Naive thymus-derived CD4-positive, alpha-beta T cell (primary cell): ENCODE measurements at regions not wholly inside any gene's neighbourhood (a gene's known extent, or its start where the extent isn't known, plus 50 kb on each side); places are given as distances from the start of the nearest gene placed in this dataset.

Experiments used
- ATAC-seq: fragments of 150-1000 bp; cut with Tn5 transposase; 2 replicates; pipeline ENCODE4 v1.10.0; 2021; ENCODE audit warnings: mild to moderate bottlenecking, moderate library complexity
- CTCF ChIA-PET: fragments of 350-600 bp; sonication (Branson Sonifier 250); formaldehyde crosslinking; loops from one replicate; lab custom pipeline; 2021; ENCODE audit warnings: antibody characterized with exemption; lab: Charles Lee
- POLR2A ChIA-PET: fragments of 350-600 bp; sonication (Branson Sonifier 250); formaldehyde crosslinking; loops from one replicate; lab custom pipeline; 2021; ENCODE audit warnings: antibody characterized with exemption, inconsistent platforms; lab: Charles Lee
- DNase-seq, 9 donors: peaks; one replicate each; pipeline versions ENCODE4 v3.0.0 to v3.0.0-alpha.2; 2020 to 2022; ENCODE audit warnings: mixed read lengths in 1 of 9
- H3K27ac ChIP-seq: one replicate; pipeline ENCODE4 v1.7.0; 2013; ENCODE audit warnings: mild to moderate bottlenecking, low read depth, low read length, moderate library complexity
- H3K27me3 ChIP-seq, 2 donors: one replicate each; pipeline ENCODE4 v1.7.0; 2013; ENCODE audit warnings: low read length in 2 of 2, mild to moderate bottlenecking in 2 of 2, moderate library complexity in 2 of 2; ENCODE audit not compliant: control insufficient read depth in 2 of 2, insufficient read depth in 2 of 2
- H3K36me3 ChIP-seq, 3 experiments: 1 replicate in 2 of 3; 2 replicates in 1 of 3; pipeline ENCODE4 v1.7.0; 2013; ENCODE audit warnings: low read length in 3 of 3, mild to moderate bottlenecking in 3 of 3, moderate library complexity in 1 of 3; ENCODE audit not compliant: insufficient read depth in 3 of 3, control insufficient read depth in 2 of 3
- H3K4me1 ChIP-seq, 2 donors: one replicate each; pipeline ENCODE4 v1.7.0; 2013; ENCODE audit warnings: low read length in 2 of 2, mild to moderate bottlenecking in 2 of 2, moderate library complexity in 1 of 2; ENCODE audit not compliant: control insufficient read depth in 2 of 2, insufficient read depth in 2 of 2
- H3K4me3 ChIP-seq: 2 replicates; pipeline ENCODE4 v1.7.0; 2013; ENCODE audit warnings: mild to moderate bottlenecking, low read length
- H3K9me3 ChIP-seq, 3 experiments: 1 replicate in 2 of 3; 2 replicates in 1 of 3; pipeline ENCODE4 v1.7.0; 2013; ENCODE audit warnings: low read length in 3 of 3; ENCODE audit not compliant: control insufficient read depth in 2 of 3
- H3K27ac Mint-ChIP-seq, 9 donors: one replicate each; pipeline ENCODE4 v1.8.0; 2020 to 2022; ENCODE audit warnings: mixed read lengths in 9 of 9, mild to moderate bottlenecking in 8 of 9, moderate library complexity in 5 of 9, inconsistent platforms in 2 of 9
- H3K27me3 Mint-ChIP-seq, 5 donors: one replicate each; pipeline ENCODE4 v1.8.0; 2021 to 2022; ENCODE audit warnings: mixed read lengths in 5 of 5, mild to moderate bottlenecking in 1 of 5
- H3K36me3 Mint-ChIP-seq, 5 donors: one replicate each; pipeline ENCODE4 v1.8.0; 2020 to 2022; ENCODE audit warnings: mixed read lengths in 5 of 5, mild to moderate bottlenecking in 3 of 5, inconsistent platforms in 1 of 5
- H3K4me1 Mint-ChIP-seq, 7 donors: one replicate each; pipeline ENCODE4 v1.8.0; 2020 to 2022; ENCODE audit warnings: mixed read lengths in 7 of 7, mild to moderate bottlenecking in 3 of 7, inconsistent platforms in 1 of 7
- H3K4me3 Mint-ChIP-seq, 10 donors: one replicate each; pipeline ENCODE4 v1.8.0; 2020 to 2022; ENCODE audit warnings: mild to moderate bottlenecking in 10 of 10, mixed read lengths in 10 of 10, moderate library complexity in 6 of 10, inconsistent platforms in 2 of 10
- H3K9me3 Mint-ChIP-seq, 11 donors: one replicate each; pipeline ENCODE4 v1.8.0; 2020 to 2022; ENCODE audit warnings: mixed read lengths in 11 of 11, mild to moderate bottlenecking in 4 of 11, inconsistent platforms in 1 of 11, moderate library complexity in 1 of 11
- intact Hi-C, 2 donors: fragments of 100-400 bp; cut with micrococcal nuclease; formaldehyde crosslinking; loops; one replicate each; pipeline ENCODE4 v1.15.1; 2023

DNA sequence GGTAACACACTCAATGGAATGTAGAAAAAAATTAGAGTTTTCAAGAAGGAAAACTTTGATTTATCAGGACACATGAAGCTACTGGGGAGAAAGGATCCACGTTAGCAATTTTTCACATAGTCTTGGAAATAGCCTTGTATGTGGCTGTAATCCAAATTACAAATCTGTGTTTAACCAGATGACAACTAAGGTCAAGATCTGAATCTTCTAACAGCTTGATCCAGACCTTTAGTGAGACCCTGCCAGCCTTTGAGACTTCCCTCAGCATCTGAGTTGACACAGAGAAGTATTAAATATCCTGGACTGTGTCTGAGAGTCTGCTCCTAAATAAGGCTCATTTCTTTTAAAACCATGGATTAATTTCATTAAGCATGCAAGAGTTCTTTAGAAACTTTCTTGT lies 135.9 kb upstream of the KCNK2 start:
- POLR2A ChIA-PET, result no interaction called here
- no peaks in the 10 kb centered on the region for H3K9me3 ChIP-seq
- CTCF ChIA-PET, result no interaction called here
- intact Hi-C loops, result no loop called here
- ATAC-seq (no peak), DNase-seq (no peak)
- Mint-ChIP-seq H3K27ac (no peak overlapping the region), H3K27me3 (peaks cover 0 to 26% (median 4%) of the 10 kb centered on the region in 5 donors), H3K4me3 (no peak overlapping the region), H3K4me1 (no peaks in the 10 kb centered on the region), H3K9me3 (no peaks in the 10 kb centered on the region), H3K36me3 (no peaks in the 10 kb centered on the region)
- H3K36me3 ChIP-seq, result no peaks in the 10 kb centered on the region
- no peaks in the 10 kb centered on the region for H3K27me3 ChIP-seq
- H3K4me3 ChIP-seq, result no peak overlapping the region
- no peak overlapping the region for H3K27ac ChIP-seq
- no peaks in the 10 kb centered on the region for H3K4me1 ChIP-seq

DNA sequence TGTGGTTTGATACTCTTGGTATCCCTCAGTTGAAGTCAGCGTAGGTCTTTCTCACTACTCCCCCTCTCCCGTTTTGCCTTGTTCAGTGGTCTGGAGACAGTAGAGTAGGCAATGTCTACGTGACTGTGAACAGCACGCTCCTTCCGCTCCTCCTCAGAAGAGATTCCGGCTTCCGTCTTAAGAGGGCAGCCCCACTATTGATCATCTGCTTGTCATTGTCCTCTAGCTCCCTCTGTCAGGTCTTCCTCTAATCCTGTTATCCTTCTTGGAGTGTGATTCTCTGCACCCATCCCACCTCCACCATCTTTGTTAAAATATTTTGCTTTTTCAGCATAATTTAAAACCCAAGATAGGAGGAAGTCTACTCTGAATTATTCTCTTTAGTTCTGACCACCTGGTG lies 129.9 kb upstream of the KCNK2 start:
- Mint-ChIP-seq H3K4me1 (no peaks in the 10 kb centered on the region), H3K9me3 (no peaks in the 10 kb centered on the region), H3K27me3 (peaks cover 0 to 35% (median 13%) of the 10 kb centered on the region in 5 donors), H3K4me3 (no peak overlapping the region), H3K36me3 (no peaks in the 10 kb centered on the region), H3K27ac (no peak overlapping the region)
- no peak for DNase-seq
- CTCF ChIA-PET, result no interaction called here
- POLR2A ChIA-PET, result no interaction called here
- ATAC-seq, result no peak
- no peak overlapping the region for H3K4me3 ChIP-seq
- H3K9me3 ChIP-seq, result no peaks in the 10 kb centered on the region
- H3K36me3 ChIP-seq, result no peaks in the 10 kb centered on the region
- H3K4me1 ChIP-seq, result no peaks in the 10 kb centered on the region
- intact Hi-C loops, result no loop called here
- no peak overlapping the region for H3K27ac ChIP-seq
- H3K27me3 ChIP-seq, result no peaks in the 10 kb centered on the region

DNA sequence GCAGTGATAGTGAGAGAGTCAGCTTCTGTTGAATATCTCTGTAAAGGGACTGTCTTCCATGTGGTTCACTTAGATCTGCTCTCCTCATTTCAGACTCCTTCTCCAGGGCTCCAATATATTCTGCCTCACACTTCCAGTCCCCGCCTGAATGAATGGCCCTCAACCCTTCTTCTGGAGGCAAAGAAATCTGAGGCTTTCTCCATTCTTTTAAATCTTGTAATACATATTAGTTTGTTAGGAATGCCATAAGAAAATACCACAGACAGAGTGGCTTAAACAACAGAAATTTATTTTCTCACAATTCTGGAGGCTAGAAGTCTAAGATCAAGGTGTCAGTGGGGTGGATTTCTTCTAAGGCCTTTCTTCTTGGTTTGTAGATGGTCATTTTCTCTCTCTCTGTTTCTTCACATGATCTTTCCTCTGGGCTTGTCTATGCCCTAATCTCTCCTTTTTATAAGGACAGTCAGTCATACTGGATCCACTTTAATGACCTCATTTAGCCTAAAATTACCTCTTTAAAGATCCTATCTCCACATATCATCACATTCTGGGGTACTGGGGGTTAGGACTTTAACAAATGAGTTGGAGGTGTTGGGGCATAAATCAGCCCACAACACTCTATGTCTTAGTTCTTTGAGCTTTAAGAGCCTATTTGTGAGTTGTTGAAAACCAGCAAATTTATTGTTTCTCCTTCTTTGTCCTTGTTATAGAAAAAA lies 128.5 kb upstream of the KCNK2 start:
- ATAC-seq (no peak), DNase-seq (no peak)
- Histone ChIP-seq H3K36me3 (no peaks in the 10 kb centered on the region), H3K27ac (no peak overlapping the region), H3K27me3 (no peaks in the 10 kb centered on the region), H3K9me3 (no peaks in the 10 kb centered on the region), H3K4me1 (no peaks in the 10 kb centered on the region), H3K4me3 (no peak overlapping the region)
- ChIA-PET POLR2A (no interaction called here), CTCF (no interaction called here)
- Mint-ChIP-seq H3K4me1 (no peaks in the 10 kb centered on the region), H3K27ac (no peak overlapping the region), H3K9me3 (no peaks in the 10 kb centered on the region), H3K36me3 (no peaks in the 10 kb centered on the region), H3K4me3 (no peak overlapping the region), H3K27me3 (peaks cover 0 to 45% (median 10%) of the 10 kb centered on the region in 5 donors)
- intact Hi-C loops, result no loop called here

DNA sequence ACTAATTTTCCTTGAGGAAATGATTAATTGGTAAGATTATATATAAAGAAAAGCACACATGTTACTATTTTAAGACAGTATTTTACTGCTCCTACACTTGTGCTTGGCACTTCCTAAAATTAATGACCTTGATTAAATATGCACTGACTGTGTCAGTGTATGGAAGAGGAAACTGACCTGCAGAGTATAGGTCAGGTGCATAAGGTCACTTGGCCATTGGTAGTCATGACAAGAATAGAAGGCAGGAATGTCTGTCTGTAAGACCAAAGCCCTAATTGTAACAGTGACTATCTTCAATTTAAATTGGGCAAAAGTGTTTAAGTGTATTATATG lies 128.0 kb upstream of the KCNK2 start:
- Mint-ChIP-seq H3K27me3 (peaks cover 0 to 49% (median 9%) of the 10 kb centered on the region in 5 donors), H3K4me1 (no peaks in the 10 kb centered on the region), H3K4me3 (no peak overlapping the region), H3K9me3 (no peaks in the 10 kb centered on the region), H3K27ac (no peak overlapping the region), H3K36me3 (no peaks in the 10 kb centered on the region)
- Histone ChIP-seq H3K27ac (no peak overlapping the region), H3K4me3 (no peak overlapping the region), H3K4me1 (no peaks in the 10 kb centered on the region), H3K9me3 (no peaks in the 10 kb centered on the region), H3K36me3 (no peaks in the 10 kb centered on the region), H3K27me3 (no peaks in the 10 kb centered on the region)
- intact Hi-C loops, result no loop called here
- ChIA-PET POLR2A (no interaction called here), CTCF (no interaction called here)
- ATAC-seq (no peak), DNase-seq (no peak)

DNA sequence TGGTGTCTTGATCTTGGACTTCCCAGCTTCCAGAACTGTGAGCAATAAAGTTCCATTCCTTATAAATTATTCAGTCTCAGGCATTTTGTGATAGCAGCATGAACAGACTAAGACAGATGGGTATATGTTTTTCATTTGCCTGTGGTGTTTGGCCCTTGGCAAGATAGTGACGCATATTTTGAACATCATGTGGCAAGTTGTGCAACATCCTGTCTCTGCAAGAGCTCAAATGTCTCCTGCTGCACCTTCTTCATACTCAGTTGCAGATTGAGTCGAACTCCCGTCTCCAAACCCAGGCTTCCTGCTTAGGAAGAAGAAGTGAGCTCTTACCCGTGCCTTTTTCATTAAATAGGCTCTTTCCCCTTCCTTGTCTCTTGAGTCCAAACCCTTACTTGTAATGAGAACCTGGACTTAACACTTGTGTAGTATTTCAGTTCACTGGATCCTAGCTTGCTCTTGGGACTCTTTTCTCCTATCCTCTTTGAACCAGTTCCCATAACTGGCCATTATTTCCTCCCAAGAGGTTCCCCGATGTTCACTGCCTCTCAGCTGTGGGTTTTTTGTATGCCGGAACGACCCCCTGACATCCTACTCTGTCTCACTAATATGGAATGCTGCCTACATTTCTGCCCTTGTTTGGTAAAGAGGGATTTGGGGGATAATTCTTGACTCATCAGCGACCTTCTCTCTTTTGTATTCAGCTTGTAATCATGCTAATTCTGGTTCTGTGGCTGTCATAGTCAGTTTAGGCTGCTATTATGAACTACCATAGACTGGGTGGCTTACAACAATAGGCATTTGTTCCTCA lies 125.0 kb upstream of the KCNK2 start:
- POLR2A ChIA-PET, result no interaction called here
- Mint-ChIP-seq H3K27ac (no peak overlapping the region), H3K4me1 (no peaks in the 10 kb centered on the region), H3K36me3 (no peaks in the 10 kb centered on the region), H3K27me3 (peaks cover 0 to 42% (median 7%) of the 10 kb centered on the region in 5 donors), H3K9me3 (no peaks in the 10 kb centered on the region), H3K4me3 (no peak overlapping the region)
- CTCF ChIA-PET, result interaction anchor here (1.2 kb wide), 1 partner anchor 9 kb away, joined by 3 read pairs; no protein-coding TSS in a partner anchor
- Histone ChIP-seq H3K27me3 (no peaks in the 10 kb centered on the region), H3K36me3 (no peaks in the 10 kb centered on the region), H3K27ac (no peak overlapping the region), H3K4me1 (no peaks in the 10 kb centered on the region), H3K9me3 (no peaks in the 10 kb centered on the region), H3K4me3 (no peak overlapping the region)
- DNase-seq (no peak), ATAC-seq (no peak)
- intact Hi-C loops, result no loop called here

DNA sequence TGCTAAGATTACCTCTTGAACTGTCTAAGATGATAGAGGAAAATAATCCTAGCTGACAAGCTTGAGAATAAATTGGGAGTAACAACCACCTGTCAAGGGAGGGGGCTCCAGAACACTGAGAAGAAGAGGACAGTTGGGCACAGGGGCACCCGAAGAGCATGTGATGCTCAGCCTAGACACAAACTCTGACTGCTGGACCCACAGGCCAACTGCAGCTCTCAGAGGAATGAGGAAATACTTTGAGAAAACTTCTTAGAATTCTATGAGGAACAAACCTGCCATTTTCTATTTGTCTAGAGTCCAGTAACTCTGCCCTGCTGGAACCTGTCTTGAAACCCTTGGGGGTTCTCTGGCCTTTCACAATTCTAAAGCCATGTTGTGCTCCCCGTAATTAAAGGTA lies 124.1 kb upstream of the KCNK2 start:
- intact Hi-C loops, result no loop called here
- Histone ChIP-seq H3K27me3 (no peaks in the 10 kb centered on the region), H3K36me3 (no peaks in the 10 kb centered on the region), H3K4me3 (no peak overlapping the region), H3K4me1 (no peaks in the 10 kb centered on the region), H3K9me3 (no peaks in the 10 kb centered on the region), H3K27ac (no peak overlapping the region)
- no peak overlapping the region for H3K4me3 Mint-ChIP-seq
- H3K27ac Mint-ChIP-seq, result no peak overlapping the region
- ATAC-seq (no peak), DNase-seq (no peak)
- CTCF ChIA-PET, result interaction anchor here (1.2 kb wide), 1 partner anchor 8 kb away, joined by 3 read pairs; no protein-coding TSS in a partner anchor
- POLR2A ChIA-PET, result no interaction called here
- peaks cover 0 to 37% (median 3%) of the 10 kb centered on the region in 5 donors for H3K27me3 Mint-ChIP-seq
- no peaks in the 10 kb centered on the region for H3K9me3 Mint-ChIP-seq
- H3K4me1 Mint-ChIP-seq, result no peaks in the 10 kb centered on the region
- no peaks in the 10 kb centered on the region for H3K36me3 Mint-ChIP-seq
